Keratinocyte (primary cell): ENCODE measurements at regions not wholly inside any gene's neighbourhood (a gene's known extent, or its start where the extent isn't known, plus 50 kb on each side); places are given as distances from the start of the nearest gene placed in this dataset.

Experiments used
- DNase-seq: peaks from one replicate; pipeline ENCODE4 v3.0.0-alpha.2; 2011; ENCODE audit warnings: low read depth, missing footprints, low spot score
- FAIRE-seq: peaks from 2 replicates; lab custom pipeline; 2011; peaks lifted over from hg19 to GRCh38; lab: Jason Lieb, UNC
- H2AFZ ChIP-seq: 2 replicates; pipeline ENCODE4 v1.6.0; 2012; ENCODE audit warnings: low read length, control low read depth, inconsistent platforms; ENCODE audit not compliant: control insufficient read depth
- H3K27ac ChIP-seq: 2 replicates; pipeline ENCODE4 v1.5.1; 2011; ENCODE audit warnings: low read length; ENCODE audit not compliant: control insufficient read depth, insufficient read depth
- H3K27me3 ChIP-seq: 3 replicates; pipeline ENCODE4 v1.6.0; 2011; ENCODE audit warnings: low read length; ENCODE audit not compliant: control insufficient read depth, insufficient read depth; ENCODE audit errors: extremely low read depth
- H3K36me3 ChIP-seq, 2 experiments: 2 replicates in 1 of 2; 3 replicates in 1 of 2; pipeline ENCODE4 v1.5.1; 2011; ENCODE audit warnings: low read length in 2 of 2, mild to moderate bottlenecking in 1 of 2; ENCODE audit not compliant: control insufficient read depth in 2 of 2, insufficient read depth in 2 of 2; ENCODE audit errors: extremely low read depth in 1 of 2
- H3K4me1 ChIP-seq: 3 replicates; pipeline ENCODE4 v1.5.1; 2011; ENCODE audit warnings: low read length; ENCODE audit not compliant: control insufficient read depth, insufficient read depth; ENCODE audit errors: extremely low read depth
- H3K4me2 ChIP-seq: 3 replicates; pipeline ENCODE4 v1.6.0; 2011; ENCODE audit warnings: low read depth, low read length; ENCODE audit not compliant: control insufficient read depth, insufficient read depth; ENCODE audit errors: extremely low read depth
- H3K4me3 ChIP-seq, 3 experiments: fragments of 200-600 bp in 1 of 3; sonication (generic) in 1 of 3; 2 replicates in 2 of 3; 3 replicates in 1 of 3; pipeline ENCODE4 v1.5.1; 2011 to 2016; ENCODE audit warnings: low read length in 3 of 3, mild to moderate bottlenecking in 3 of 3, control low read depth in 2 of 3, inconsistent platforms in 1 of 3, low read depth in 1 of 3, mixed read lengths in 1 of 3, mixed run types in 1 of 3, moderate library complexity in 1 of 3; ENCODE audit not compliant: control insufficient read depth in 2 of 3, insufficient read depth in 2 of 3; ENCODE audit errors: extremely low read depth in 1 of 3
- H3K79me2 ChIP-seq: 2 replicates; pipeline ENCODE4 v1.6.0; 2012; ENCODE audit warnings: low read length; ENCODE audit not compliant: control insufficient read depth, insufficient read depth
- H3K9ac ChIP-seq: 3 replicates; pipeline ENCODE4 v1.6.0; 2011; ENCODE audit warnings: low read length; ENCODE audit not compliant: control insufficient read depth, insufficient read depth; ENCODE audit errors: extremely low read depth
- H3K9me1 ChIP-seq: 3 replicates; pipeline ENCODE4 v1.6.0; 2011; ENCODE audit warnings: low read length; ENCODE audit not compliant: control insufficient read depth, insufficient read depth; ENCODE audit errors: extremely low read depth
- H3K9me3 ChIP-seq: 2 replicates; pipeline ENCODE4 v1.5.1; 2012; ENCODE audit warnings: low read depth, low read length; ENCODE audit not compliant: control insufficient read depth
- H4K20me1 ChIP-seq: 3 replicates; pipeline ENCODE4 v1.6.0; 2011; ENCODE audit warnings: low read length; ENCODE audit not compliant: control insufficient read depth, insufficient read depth; ENCODE audit errors: extremely low read depth
- CTCF ChIP-seq, 3 experiments: IDR thresholded peaks in 1 of 3; conservative IDR thresholded peaks in 1 of 3; optimal IDR thresholded peaks in 1 of 3; 2 replicates in 2 of 3; 3 replicates in 1 of 3; pipeline versions ENCODE3 to v1.5.1; 2011; ENCODE audit warnings: low read length in 3 of 3, mild to moderate bottlenecking in 3 of 3, moderate library complexity in 2 of 3, control low read depth in 1 of 3, inconsistent platforms in 1 of 3; ENCODE audit not compliant: insufficient read depth in 2 of 3; ENCODE audit errors: extremely low read depth in 1 of 3
- EZH2 ChIP-seq: IDR thresholded peaks from one replicate; pipeline ENCODE4 v1.6.1; 2012; ENCODE audit warnings: inconsistent platforms, mild to moderate bottlenecking, low read length, moderate library complexity
- dilution Hi-C: fragments of 300-500 bp; cut with MboI; formaldehyde crosslinking; loops from one replicate; pipeline ENCODE4 v1.7.0; 2020; ENCODE audit warnings: low sequenced_read_pairs; ENCODE audit not compliant: extremely low pct_ligation_motif_present

GRCh38 chr15:77692614-77693013 lies 59.9 kb upstream of the LINGO1 start:
- no peak for TF ChIP-seq EZH2
- Histone ChIP-seq H3K27me3 (peaks cover 17% of the 10 kb centered on the region), H4K20me1 (no peaks in the 10 kb centered on the region), H2AFZ (no peak overlapping the region), H3K27ac (no peak overlapping the region), H3K4me1 (no peaks in the 10 kb centered on the region), H3K9ac (no peak overlapping the region), H3K4me2 (no peak overlapping the region), H3K36me3 (no peaks in the 10 kb centered on the region), H3K79me2 (no peaks in the 10 kb centered on the region), H3K9me3 (no peaks in the 10 kb centered on the region), H3K9me1 (no peaks in the 10 kb centered on the region), H3K4me3 (no peak overlapping the region)
- FAIRE-seq (no peak), DNase-seq (no peak)
- dilution Hi-C loops = no loop called here

DNA sequence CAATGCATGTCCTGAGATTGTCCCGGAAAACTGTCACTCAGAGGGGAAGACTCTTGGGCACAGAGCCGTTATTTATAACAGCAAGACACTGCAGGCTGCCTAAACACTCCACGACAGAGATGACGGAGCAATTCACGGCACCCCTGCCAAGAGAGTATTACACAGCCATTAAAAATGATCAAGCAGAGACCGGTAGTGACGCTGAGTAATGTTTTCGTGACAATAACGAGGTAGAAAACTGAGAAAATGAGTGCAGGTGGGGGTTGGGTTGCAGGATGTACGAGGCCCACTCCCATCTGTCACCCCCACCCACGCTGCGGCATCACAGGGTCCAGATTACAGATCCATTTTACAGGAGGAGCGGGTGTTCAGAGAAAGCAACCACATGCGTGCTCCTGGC lies 58.9 kb upstream of the LINGO1 start:
- Histone ChIP-seq H3K27me3 (peaks cover 17% of the 10 kb centered on the region), H3K4me2 (no peak overlapping the region), H3K4me3 (no peak overlapping the region), H3K9ac (no peak overlapping the region), H2AFZ (no peak overlapping the region), H3K36me3 (no peaks in the 10 kb centered on the region), H3K4me1 (no peaks in the 10 kb centered on the region), H3K9me3 (no peaks in the 10 kb centered on the region), H3K79me2 (no peaks in the 10 kb centered on the region), H3K9me1 (no peaks in the 10 kb centered on the region), H4K20me1 (no peaks in the 10 kb centered on the region), H3K27ac (no peak overlapping the region)
- TF ChIP-seq CTCF (optimal IDR thresholded peaks at IDR 0.05 in 1 of 3, IDR thresholded peaks at IDR 0.05 in 1 of 3, conservative IDR thresholded peaks at IDR 0.05 in 1 of 3; ENCODE audit: extremely low read depth in 1 of 3, insufficient read depth in 2 of 3, low read length in 3 of 3) (no peak), EZH2 (no peak)
- FAIRE-seq (no peak), DNase-seq (no peak)
- dilution Hi-C loops = no loop called here

- Histone ChIP-seq H3K9me3 (no peaks in the 10 kb centered on the region), H3K79me2 (no peaks in the 10 kb centered on the region), H3K9ac (no peak overlapping the region), H3K4me1 (no peaks in the 10 kb centered on the region), H3K27ac (no peak overlapping the region), H3K4me3 (no peak overlapping the region), H3K27me3 (peaks cover 3% of the 10 kb centered on the region), H2AFZ (no peak overlapping the region), H3K36me3 (no peaks in the 10 kb centered on the region), H3K4me2 (no peak overlapping the region), H4K20me1 (no peaks in the 10 kb centered on the region), H3K9me1 (no peaks in the 10 kb centered on the region)
- TF ChIP-seq EZH2 = no peak
- no peak for TF ChIP-seq CTCF (optimal IDR thresholded peaks at IDR 0.05 in 1 of 3, IDR thresholded peaks at IDR 0.05 in 1 of 3, conservative IDR thresholded peaks at IDR 0.05 in 1 of 3; ENCODE audit: extremely low read depth in 1 of 3, insufficient read depth in 2 of 3, low read length in 3 of 3)
- no peak for FAIRE-seq
- DNase-seq = no peak
- dilution Hi-C loops = no loop called here
These were observed 57.1 kb upstream of the LINGO1 start for GRCh38 chr15:77689821-77690220.
